Parathyroid adenoma (tissue), 2 donors: ENCODE measurements at regions not wholly inside any gene's neighbourhood (a gene's known extent, or its start where the extent isn't known, plus 50 kb on each side); places are given as distances from the start of the nearest gene placed in this dataset.

Source experiments
- H2AFZ ChIP-seq: fragments of 300-600 bp; sonication (generic); one replicate; pipeline ENCODE4 v1.7.0; 2017; ENCODE audit warnings: antibody characterized with exemption, mild to moderate bottlenecking
- H3K27ac ChIP-seq: fragments of 300-600 bp; sonication (generic); one replicate; pipeline ENCODE4 v1.7.0; 2017
- H3K27me3 ChIP-seq: fragments of 300-600 bp; sonication (generic); one replicate; pipeline ENCODE4 v1.7.0; 2017; ENCODE audit warnings: low read length; ENCODE audit not compliant: control insufficient read depth, insufficient read depth
- H3K36me3 ChIP-seq: fragments of 300-600 bp; sonication (generic); one replicate; pipeline ENCODE4 v1.7.0; 2017; ENCODE audit warnings: low read length; ENCODE audit not compliant: control insufficient read depth, insufficient read depth
- H3K4me1 ChIP-seq: fragments of 300-600 bp; sonication (generic); one replicate; pipeline ENCODE4 v1.7.0; 2017; ENCODE audit warnings: control low read depth
- H3K4me2 ChIP-seq: fragments of 300-600 bp; sonication (generic); one replicate; pipeline ENCODE4 v1.7.0; 2017; ENCODE audit warnings: low read length
- H3K4me3 ChIP-seq: fragments of 300-600 bp; sonication (generic); one replicate; pipeline ENCODE4 v1.7.0; 2017; ENCODE audit warnings: low read depth, low read length
- H3K79me2 ChIP-seq: fragments of 300-600 bp; sonication (generic); one replicate; pipeline ENCODE4 v1.7.0; 2017; ENCODE audit warnings: control low read depth
- H3K9ac ChIP-seq: fragments of 300-600 bp; sonication (generic); one replicate; pipeline ENCODE4 v1.7.0; 2017; ENCODE audit warnings: mild to moderate bottlenecking
- H3K9me3 ChIP-seq: fragments of 300-600 bp; sonication (generic); one replicate; pipeline ENCODE4 v1.7.0; 2017; ENCODE audit warnings: low read length; ENCODE audit not compliant: control insufficient read depth
- TF ChIP-seq, protein P1 (sequence below): fragments of 300-600 bp; sonication (generic); IDR thresholded peaks from one replicate; pipeline ENCODE4 v1.7.0; 2017; ENCODE audit warnings: antibody characterized with exemption, mild to moderate bottlenecking
- donor health status: primary hyperparathyroidism.

DNA sequence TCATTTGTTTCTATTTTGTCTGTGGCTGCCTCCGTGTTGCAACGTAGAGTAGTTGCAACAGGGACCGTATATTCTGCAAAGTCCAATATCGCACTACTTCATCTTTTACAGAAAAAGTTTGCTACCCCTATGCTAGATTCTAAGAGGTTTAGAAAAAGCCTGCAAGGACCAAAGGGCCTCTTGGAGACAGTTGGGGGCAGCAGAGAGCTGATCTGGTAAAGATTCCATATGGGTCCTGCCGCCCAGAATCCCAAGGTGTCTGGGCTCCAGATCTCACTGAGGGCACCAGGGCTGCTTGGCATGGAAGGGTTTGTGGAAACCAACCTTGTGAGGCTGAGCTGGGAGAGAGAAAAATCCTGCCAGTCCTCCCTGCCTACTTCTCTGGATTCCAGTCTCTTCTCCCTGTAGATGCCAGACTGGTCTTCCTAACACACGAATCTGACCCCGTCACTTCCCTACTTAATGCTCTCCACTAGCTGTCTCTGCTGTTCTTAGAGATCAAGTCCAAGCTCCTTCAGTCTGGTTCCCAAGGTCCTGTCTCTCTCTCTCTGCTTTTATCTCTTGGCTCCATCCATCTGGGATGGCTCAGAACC, 74.6 kb downstream of the GLRX5 start:
- Histone ChIP-seq H3K4me1 (no peaks in the 10 kb centered on the region), H3K36me3 (no peaks in the 10 kb centered on the region), H3K9me3 (no peaks in the 10 kb centered on the region), H3K4me3 (no peak overlapping the region), H2AFZ (no peak overlapping the region), H3K4me2 (no peak overlapping the region), H3K9ac (no peak overlapping the region), H3K27ac (no peak overlapping the region), H3K27me3 (no peaks in the 10 kb centered on the region), H3K79me2 (no peaks in the 10 kb centered on the region)
- TF ChIP-seq, protein P1, sequence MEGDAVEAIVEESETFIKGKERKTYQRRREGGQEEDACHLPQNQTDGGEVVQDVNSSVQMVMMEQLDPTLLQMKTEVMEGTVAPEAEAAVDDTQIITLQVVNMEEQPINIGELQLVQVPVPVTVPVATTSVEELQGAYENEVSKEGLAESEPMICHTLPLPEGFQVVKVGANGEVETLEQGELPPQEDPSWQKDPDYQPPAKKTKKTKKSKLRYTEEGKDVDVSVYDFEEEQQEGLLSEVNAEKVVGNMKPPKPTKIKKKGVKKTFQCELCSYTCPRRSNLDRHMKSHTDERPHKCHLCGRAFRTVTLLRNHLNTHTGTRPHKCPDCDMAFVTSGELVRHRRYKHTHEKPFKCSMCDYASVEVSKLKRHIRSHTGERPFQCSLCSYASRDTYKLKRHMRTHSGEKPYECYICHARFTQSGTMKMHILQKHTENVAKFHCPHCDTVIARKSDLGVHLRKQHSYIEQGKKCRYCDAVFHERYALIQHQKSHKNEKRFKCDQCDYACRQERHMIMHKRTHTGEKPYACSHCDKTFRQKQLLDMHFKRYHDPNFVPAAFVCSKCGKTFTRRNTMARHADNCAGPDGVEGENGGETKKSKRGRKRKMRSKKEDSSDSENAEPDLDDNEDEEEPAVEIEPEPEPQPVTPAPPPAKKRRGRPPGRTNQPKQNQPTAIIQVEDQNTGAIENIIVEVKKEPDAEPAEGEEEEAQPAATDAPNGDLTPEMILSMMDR, result peak; percentile 78

DNA sequence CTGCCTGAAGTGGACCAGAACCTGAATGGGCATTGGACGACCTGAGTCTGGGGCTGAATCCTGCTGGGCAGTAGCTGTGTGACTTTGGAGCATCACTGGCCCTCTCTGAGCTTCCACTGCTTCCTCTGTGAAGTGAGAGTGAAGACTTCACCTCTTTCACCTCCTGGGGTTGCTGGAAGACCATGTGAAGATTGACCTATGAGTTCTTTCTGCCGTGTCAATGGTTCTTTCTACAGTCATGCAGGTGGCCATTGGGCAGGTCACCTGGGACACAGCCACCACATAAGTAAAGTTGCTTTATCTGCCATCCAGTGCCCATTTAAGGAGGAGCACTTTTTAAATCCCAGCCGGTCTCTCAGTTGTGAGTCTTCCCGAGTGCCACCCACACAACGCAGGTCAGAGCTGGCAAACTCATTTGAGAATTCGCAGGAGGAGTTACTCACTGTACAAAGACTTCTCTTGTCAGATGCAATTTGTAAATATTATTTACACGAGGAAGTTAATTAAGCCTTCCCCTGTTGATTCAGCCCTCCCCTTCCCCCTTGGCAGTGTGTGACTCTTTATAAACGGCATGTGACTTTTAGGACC, 74.8 kb upstream of the TCL1B start:
- Histone ChIP-seq H3K4me3 (no peak overlapping the region), H3K9me3 (no peaks in the 10 kb centered on the region), H2AFZ (no peak overlapping the region), H3K36me3 (no peaks in the 10 kb centered on the region), H3K4me1 (no peaks in the 10 kb centered on the region), H3K27ac (no peak overlapping the region), H3K9ac (no peak overlapping the region), H3K4me2 (no peak overlapping the region), H3K27me3 (no peaks in the 10 kb centered on the region), H3K79me2 (no peaks in the 10 kb centered on the region)
- TF ChIP-seq, protein P1, result no peak

- no peaks in the 10 kb centered on the region for H3K27me3 ChIP-seq
- no peaks in the 10 kb centered on the region for H3K4me1 ChIP-seq
- H3K27ac ChIP-seq, result no peak overlapping the region
- TF ChIP-seq, protein P1, result peak; percentile 39
- no peak overlapping the region for H2AFZ ChIP-seq
- no peak overlapping the region for H3K9ac ChIP-seq
- H3K79me2 ChIP-seq, result no peaks in the 10 kb centered on the region
- no peak overlapping the region for H3K4me2 ChIP-seq
- H3K36me3 ChIP-seq, result no peaks in the 10 kb centered on the region
- H3K9me3 ChIP-seq, result no peaks in the 10 kb centered on the region
- no peak overlapping the region for H3K4me3 ChIP-seq
Observed at GRCh38 chr14:95614349-95614748, 71.9 kb upstream of the TCL1B start.

GRCh38 chr14:95616745-95617144, 69.5 kb upstream of the TCL1B start:
- H2AFZ ChIP-seq, result no peak overlapping the region
- no peak overlapping the region for H3K9ac ChIP-seq
- H3K79me2 ChIP-seq, result no peaks in the 10 kb centered on the region
- TF ChIP-seq, protein P1, result no peak
- H3K4me1 ChIP-seq, result no peaks in the 10 kb centered on the region
- H3K27me3 ChIP-seq, result no peaks in the 10 kb centered on the region
- H3K27ac ChIP-seq, result no peak overlapping the region
- H3K4me2 ChIP-seq, result no peak overlapping the region
- H3K4me3 ChIP-seq, result no peak overlapping the region
- H3K36me3 ChIP-seq, result no peaks in the 10 kb centered on the region
- no peaks in the 10 kb centered on the region for H3K9me3 ChIP-seq
